ENCODE measurements at regions not wholly inside any gene's neighbourhood (a gene's known extent, or its start where the extent isn't known, plus 50 kb on each side); places are given as distances from the start of the nearest gene placed in this dataset.
"Not testable (repeated sequence)": the region's sequence is repeated elsewhere in the genome, so short reads cannot be mapped to it uniquely, and the experiment has no call there.

DNA sequence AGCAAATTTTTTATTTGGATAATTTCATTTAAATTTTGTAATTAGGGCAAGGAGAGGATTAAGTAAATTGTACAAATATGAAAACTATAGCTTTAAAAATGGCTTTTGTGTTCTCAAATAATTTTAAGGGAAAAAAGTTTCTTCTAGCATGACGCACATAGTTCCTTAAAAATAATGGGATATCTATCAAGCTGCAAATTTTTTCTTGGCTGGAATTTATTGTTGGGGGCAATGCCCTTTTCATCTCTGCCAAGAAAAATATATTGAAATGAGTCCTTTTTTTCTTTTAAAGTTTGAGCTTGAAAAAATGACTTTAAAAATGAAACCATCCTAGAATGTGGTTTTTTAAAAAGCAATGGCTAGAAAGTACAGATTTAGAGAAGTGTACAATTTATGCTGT, 154.4 kb upstream of the UGT8 start:
- H3K4me3 Mint-ChIP-seq: no peak overlapping the region
- TF ChIP-seq, protein P1, sequence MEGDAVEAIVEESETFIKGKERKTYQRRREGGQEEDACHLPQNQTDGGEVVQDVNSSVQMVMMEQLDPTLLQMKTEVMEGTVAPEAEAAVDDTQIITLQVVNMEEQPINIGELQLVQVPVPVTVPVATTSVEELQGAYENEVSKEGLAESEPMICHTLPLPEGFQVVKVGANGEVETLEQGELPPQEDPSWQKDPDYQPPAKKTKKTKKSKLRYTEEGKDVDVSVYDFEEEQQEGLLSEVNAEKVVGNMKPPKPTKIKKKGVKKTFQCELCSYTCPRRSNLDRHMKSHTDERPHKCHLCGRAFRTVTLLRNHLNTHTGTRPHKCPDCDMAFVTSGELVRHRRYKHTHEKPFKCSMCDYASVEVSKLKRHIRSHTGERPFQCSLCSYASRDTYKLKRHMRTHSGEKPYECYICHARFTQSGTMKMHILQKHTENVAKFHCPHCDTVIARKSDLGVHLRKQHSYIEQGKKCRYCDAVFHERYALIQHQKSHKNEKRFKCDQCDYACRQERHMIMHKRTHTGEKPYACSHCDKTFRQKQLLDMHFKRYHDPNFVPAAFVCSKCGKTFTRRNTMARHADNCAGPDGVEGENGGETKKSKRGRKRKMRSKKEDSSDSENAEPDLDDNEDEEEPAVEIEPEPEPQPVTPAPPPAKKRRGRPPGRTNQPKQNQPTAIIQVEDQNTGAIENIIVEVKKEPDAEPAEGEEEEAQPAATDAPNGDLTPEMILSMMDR (IDR thresholded peaks at IDR 0.05; ENCODE audit: unreplicated experiment in 3 of 3): no peak
- H3K27ac Mint-ChIP-seq: no peak overlapping the region
- H3K36me3 Mint-ChIP-seq (ENCODE audit: low read depth): no peaks in the 10 kb centered on the region
- H3K9me3 Mint-ChIP-seq: peaks cover 3% of the 10 kb centered on the region
- H3K4me1 Mint-ChIP-seq: no peaks in the 10 kb centered on the region
- H3K27me3 Mint-ChIP-seq (ENCODE audit: low read depth): no peaks in the 10 kb centered on the region

DNA sequence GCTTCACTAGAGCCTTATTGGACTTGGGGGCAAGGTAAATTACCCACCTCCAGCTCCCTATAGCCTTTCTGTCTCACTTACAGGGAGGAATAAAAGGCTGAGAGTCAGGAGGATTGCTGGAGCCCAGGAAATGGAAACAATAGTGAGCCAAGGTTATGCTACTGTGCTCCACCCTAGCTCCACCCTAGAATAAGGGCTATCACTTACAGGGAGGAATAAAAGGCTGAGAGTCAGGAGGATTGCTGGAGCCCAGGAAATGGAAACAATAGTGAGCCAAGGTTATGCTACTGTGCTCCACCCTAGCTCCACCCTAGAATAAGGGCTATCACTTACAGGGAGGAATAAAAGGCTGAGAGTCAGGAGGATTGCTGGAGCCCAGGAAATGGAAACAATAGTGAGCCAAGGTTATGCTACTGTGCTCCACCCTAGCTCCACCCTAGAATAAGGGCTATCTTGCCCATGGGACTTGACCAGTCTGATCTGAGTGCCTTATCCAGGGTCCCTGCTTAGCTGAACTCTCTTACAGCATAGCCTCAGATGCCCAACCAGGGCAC, 150.6 kb upstream of the UGT8 start:
- H3K36me3 Mint-ChIP-seq (ENCODE audit: low read depth); H3K27ac Mint-ChIP-seq; H3K4me3 Mint-ChIP-seq; H3K27me3 Mint-ChIP-seq (ENCODE audit: low read depth); H3K4me1 Mint-ChIP-seq: not testable (repeated sequence)
- peaks cover 30% of the 10 kb centered on the region for H3K9me3 Mint-ChIP-seq

DNA sequence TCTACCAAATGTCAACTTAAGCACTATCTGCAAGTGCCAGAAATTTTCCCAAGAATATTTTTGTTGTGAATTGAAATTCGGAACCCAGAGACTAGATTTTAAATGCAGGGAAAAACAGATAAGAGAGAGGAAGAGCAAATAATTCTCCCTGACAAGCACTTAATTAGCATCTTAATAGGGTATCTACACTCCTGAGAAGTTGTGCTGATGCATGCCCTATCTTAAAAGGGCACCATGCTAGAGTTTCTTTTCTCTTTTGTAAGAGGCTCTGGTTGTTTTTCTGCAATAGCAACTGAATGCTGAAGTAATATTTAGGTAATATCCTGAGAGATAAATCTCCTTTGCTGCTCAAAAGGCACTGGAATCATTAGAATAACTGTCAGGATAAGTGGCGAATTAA, 139.9 kb upstream of the UGT8 start:
- no peaks in the 10 kb centered on the region for H3K36me3 Mint-ChIP-seq (ENCODE audit: low read depth)

GRCh38 chr4:114464726-114465272, 133.8 kb upstream of the UGT8 start:
- TF ChIP-seq, protein P1 (IDR thresholded peaks at IDR 0.05; ENCODE audit: unreplicated experiment in 3 of 3): no peak
- Mint-ChIP-seq H3K27me3 (ENCODE audit: low read depth) (no peaks in the 10 kb centered on the region), H3K36me3 (ENCODE audit: low read depth) (no peaks in the 10 kb centered on the region), H3K4me1 (no peaks in the 10 kb centered on the region), H3K4me3 (no peak overlapping the region), H3K27ac (no peak overlapping the region), H3K9me3 (no peaks in the 10 kb centered on the region)

More for the DNA sequence above, 139.9 kb upstream of the UGT8 start:
- Mint-ChIP-seq H3K27me3 (ENCODE audit: low read depth) (no peaks in the 10 kb centered on the region), H3K4me3 (no peak overlapping the region), H3K9me3 (no peaks in the 10 kb centered on the region), H3K4me1 (no peaks in the 10 kb centered on the region), H3K27ac (no peak overlapping the region)
- TF ChIP-seq, protein P1 (IDR thresholded peaks at IDR 0.05; ENCODE audit: unreplicated experiment in 3 of 3): no peak

DNA sequence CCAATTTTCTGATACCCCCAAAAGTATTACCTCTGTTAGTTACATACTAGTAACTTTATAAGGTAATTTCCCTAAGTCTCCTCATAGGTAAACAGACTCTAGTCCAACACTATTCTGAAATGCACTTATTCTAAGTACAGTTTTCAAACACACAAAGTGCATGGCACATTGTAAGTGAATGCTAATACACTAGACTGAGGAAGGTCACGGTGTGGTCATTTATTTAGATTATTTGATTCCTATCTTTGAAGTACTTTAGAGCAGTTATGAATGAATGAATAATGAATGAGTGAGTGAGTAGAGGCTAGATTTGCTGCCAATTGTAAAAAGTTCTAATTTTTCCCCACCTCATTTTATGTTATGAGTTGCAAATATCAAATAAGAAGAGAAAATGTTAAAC, 132.8 kb upstream of the UGT8 start:
- TF ChIP-seq, protein P1 (IDR thresholded peaks at IDR 0.05; ENCODE audit: unreplicated experiment in 3 of 3): no peak
- Mint-ChIP-seq H3K4me1 (no peaks in the 10 kb centered on the region), H3K27ac (no peak overlapping the region), H3K27me3 (ENCODE audit: low read depth) (no peaks in the 10 kb centered on the region), H3K36me3 (ENCODE audit: low read depth) (no peaks in the 10 kb centered on the region), H3K4me3 (no peak overlapping the region), H3K9me3 (no peaks in the 10 kb centered on the region)

GRCh38 chr4:114466299-114466698, 132.3 kb upstream of the UGT8 start:
- Mint-ChIP-seq H3K27me3 (ENCODE audit: low read depth) (no peaks in the 10 kb centered on the region), H3K4me1 (no peaks in the 10 kb centered on the region), H3K27ac (no peak overlapping the region), H3K4me3 (no peak overlapping the region), H3K36me3 (ENCODE audit: low read depth) (no peaks in the 10 kb centered on the region), H3K9me3 (no peaks in the 10 kb centered on the region)
- TF ChIP-seq, protein P1 (IDR thresholded peaks at IDR 0.05; ENCODE audit: unreplicated experiment in 3 of 3): no peak
